Peyer's patch (tissue), 4 donors: ENCODE measurements at regions not wholly inside any gene's neighbourhood (a gene's known extent, or its start where the extent isn't known, plus 50 kb on each side); places are given as distances from the start of the nearest gene placed in this dataset.

ENCODE experiments used
- POLR2A ChIP-seq, 2 donors: fragments of 450-650 bp; IDR thresholded peaks; one replicate each; pipeline ENCODE4 v1.5.1; 2017; ENCODE audit warnings: antibody characterized with exemption in 2 of 2, mild to moderate bottlenecking in 2 of 2, moderate library complexity in 2 of 2
- TF ChIP-seq, protein P1 (sequence below), 6 experiments: fragments of 450-650 bp in 4 of 6; fragments of 200-600 bp in 2 of 6; sonication (generic) in 1 of 6; IDR thresholded peaks; one replicate each; pipeline ENCODE4 v1.5.1; 2017 to 2019; ENCODE audit warnings: antibody characterized with exemption in 6 of 6, mild to moderate bottlenecking in 3 of 6, moderate library complexity in 1 of 6

DNA sequence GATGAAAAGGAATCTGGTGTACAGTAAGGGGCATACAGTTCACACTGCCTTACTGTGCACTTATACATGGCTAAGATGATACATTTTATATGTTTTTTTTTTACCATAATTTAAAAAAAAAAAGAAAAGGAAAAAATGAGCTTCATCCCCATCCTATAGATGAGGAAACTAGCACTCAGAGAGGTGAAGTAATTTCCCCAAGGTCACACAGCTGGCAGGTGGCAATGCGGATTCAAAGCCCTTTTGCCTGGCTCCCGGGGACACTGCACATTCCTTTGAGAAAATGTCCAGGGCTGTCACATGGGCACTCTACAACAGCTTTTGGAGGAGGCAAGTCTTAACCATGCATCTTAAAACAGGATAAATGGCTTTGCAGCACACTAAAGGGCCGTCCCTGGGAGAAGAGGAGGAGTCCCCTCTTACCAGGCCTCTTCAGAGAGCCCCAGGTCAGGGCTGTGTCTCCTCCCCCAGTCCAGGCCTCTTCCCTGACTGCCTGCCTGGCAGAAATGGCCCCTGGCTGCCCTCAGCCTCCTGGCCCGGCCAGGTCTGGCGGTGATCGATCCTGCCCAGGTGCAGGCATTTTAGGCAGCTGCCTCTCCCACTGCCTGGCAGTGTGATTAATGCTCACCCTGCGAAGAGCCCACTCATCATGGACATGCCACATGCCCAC lies 95.1 kb upstream of the LINGO1 start:
- TF ChIP-seq, protein P1, sequence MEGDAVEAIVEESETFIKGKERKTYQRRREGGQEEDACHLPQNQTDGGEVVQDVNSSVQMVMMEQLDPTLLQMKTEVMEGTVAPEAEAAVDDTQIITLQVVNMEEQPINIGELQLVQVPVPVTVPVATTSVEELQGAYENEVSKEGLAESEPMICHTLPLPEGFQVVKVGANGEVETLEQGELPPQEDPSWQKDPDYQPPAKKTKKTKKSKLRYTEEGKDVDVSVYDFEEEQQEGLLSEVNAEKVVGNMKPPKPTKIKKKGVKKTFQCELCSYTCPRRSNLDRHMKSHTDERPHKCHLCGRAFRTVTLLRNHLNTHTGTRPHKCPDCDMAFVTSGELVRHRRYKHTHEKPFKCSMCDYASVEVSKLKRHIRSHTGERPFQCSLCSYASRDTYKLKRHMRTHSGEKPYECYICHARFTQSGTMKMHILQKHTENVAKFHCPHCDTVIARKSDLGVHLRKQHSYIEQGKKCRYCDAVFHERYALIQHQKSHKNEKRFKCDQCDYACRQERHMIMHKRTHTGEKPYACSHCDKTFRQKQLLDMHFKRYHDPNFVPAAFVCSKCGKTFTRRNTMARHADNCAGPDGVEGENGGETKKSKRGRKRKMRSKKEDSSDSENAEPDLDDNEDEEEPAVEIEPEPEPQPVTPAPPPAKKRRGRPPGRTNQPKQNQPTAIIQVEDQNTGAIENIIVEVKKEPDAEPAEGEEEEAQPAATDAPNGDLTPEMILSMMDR (IDR thresholded peaks at IDR 0.05), result no peak
- no peak for TF ChIP-seq POLR2A (IDR thresholded peaks at IDR 0.05)
